ENCODE measurements at regions not wholly inside any gene's neighbourhood (a gene's known extent, or its start where the extent isn't known, plus 50 kb on each side); places are given as distances from the start of the nearest gene placed in this dataset.

GRCh38 chr11:69999721-70000120, 78.4 kb upstream of the ANO1 start:
- peaks cover 19% of the 10 kb centered on the region in 2 experiments for H3K4me1 Mint-ChIP-seq
- H3K18ac ChIP-seq (ENCODE audit: insufficient read length, low read depth, low read length): no peak overlapping the region
- H3K4me3 Mint-ChIP-seq: no peak overlapping the region
- H3K27me3 Mint-ChIP-seq (ENCODE audit: low read depth): peaks cover 98% of the 10 kb centered on the region
- TF ChIP-seq CTCF (conservative IDR thresholded peaks at IDR 0.05): no peak
- H3K4me2 ChIP-seq (ENCODE audit: insufficient read depth, insufficient read length, low read length): no peak overlapping the region
- H4K20me1 ChIP-seq (ENCODE audit: control insufficient read depth, insufficient read depth, insufficient read length): no peaks in the 10 kb centered on the region
- peak; percentile 46 for DNase-seq
- no CpG with 5 or more reads among the region's 3 CpGs for WGBS (ENCODE audit: extremely low coverage, insufficient read length, low lambda C conversion rate)
- H4K8ac ChIP-seq (replicated peaks; ENCODE audit: insufficient read length, low read depth, low read length): no peak overlapping the region
- H3K23me2 ChIP-seq (ENCODE audit: insufficient read length, low read depth, low read length, poor library complexity, severe bottlenecking): no peaks in the 10 kb centered on the region
- no peak overlapping the region for H3K14ac ChIP-seq (ENCODE audit: insufficient read depth, low read length)
- no peak overlapping the region for H2BK5ac ChIP-seq (ENCODE audit: insufficient read length, low read length)
- H3K4me1 ChIP-seq (ENCODE audit: insufficient read depth, low read length): peaks cover 6% of the 10 kb centered on the region; the same call in 1 of the 2 replicates
- no peak overlapping the region for H3K23ac ChIP-seq (ENCODE audit: insufficient read length, low read depth, low read length)
- no peak overlapping the region for H3T11ph ChIP-seq (ENCODE audit: low read length)
- H3K9ac ChIP-seq (ENCODE audit: extremely low read depth, insufficient read length, low read length): no peak overlapping the region
- no peak overlapping the region for H3K56ac ChIP-seq (ENCODE audit: insufficient read length, low read depth, low read length)
- no peak overlapping the region for H3K4ac ChIP-seq (ENCODE audit: low read depth, low read length)
- H3K79me1 ChIP-seq (ENCODE audit: insufficient read depth, low read depth, low read length, poor library complexity, severe bottlenecking): no peaks in the 10 kb centered on the region
- no peaks in the 10 kb centered on the region for H3K9me3 ChIP-seq (ENCODE audit: control insufficient read depth, low read depth, low read length)
- no peak overlapping the region for H2AK5ac ChIP-seq (ENCODE audit: insufficient read length, low read length)
- no peaks in the 10 kb centered on the region; a peak in 1 of 7 replicates for H3K36me3 Mint-ChIP-seq (ENCODE audit: insufficient read depth in 1 of 3, low read depth in 3 of 3)
- no peak overlapping the region for H2AFZ ChIP-seq (ENCODE audit: low read length)
- H4K91ac ChIP-seq (ENCODE audit: insufficient read length, low read depth, low read length): no peak overlapping the region
- H3K9me3 Mint-ChIP-seq: peaks cover 6 to 8% of the 10 kb centered on the region in 2 experiments
- no peak overlapping the region for H2BK15ac ChIP-seq (ENCODE audit: low read depth, low read length)
- no peaks in the 10 kb centered on the region for H3K79me2 ChIP-seq (ENCODE audit: insufficient read depth, low read length)
- H3K27me3 ChIP-seq (ENCODE audit: insufficient read depth, low read length): peaks cover 7% of the 10 kb centered on the region; the same call in 1 of the 2 replicates
- no peak overlapping the region for H2BK120ac ChIP-seq (ENCODE audit: low read depth, low read length, poor library complexity, severe bottlenecking)
- peak overlapping the region in 1 of 3 experiments; percentile 63; a peak in 2 of 7 replicates for H3K27ac Mint-ChIP-seq
- H2BK12ac ChIP-seq (ENCODE audit: insufficient read length, low read depth, low read length): no peak overlapping the region
- H3K27ac ChIP-seq (ENCODE audit: insufficient read length, low read depth, low read length): no peak overlapping the region
- H4K5ac ChIP-seq (ENCODE audit: insufficient read length, low read depth, low read length): no peak overlapping the region
- no peak overlapping the region for H2BK20ac ChIP-seq (ENCODE audit: low read depth, low read length, poor library complexity, severe bottlenecking)
